GM18870 (cell line): ENCODE measurements at regions not wholly inside any gene's neighbourhood (a gene's known extent, or its start where the extent isn't known, plus 50 kb on each side); places are given as distances from the start of the nearest gene placed in this dataset.

Source experiments
- ATAC-seq: cut with Tn5 transposase; IDR thresholded peaks from one replicate; pipeline ENCODE4 v1.9.1; 2021; ENCODE audit warnings: moderate library complexity; ENCODE audit not compliant: unreplicated experiment

- no peak for ATAC-seq
Observed at GRCh38 chr7:13027321-13027720, 339.9 kb downstream of the ARL4A start.

- ATAC-seq: no peak
Observed at GRCh38 chr7:13028036-13028824, 340.8 kb downstream of the ARL4A start.

DNA sequence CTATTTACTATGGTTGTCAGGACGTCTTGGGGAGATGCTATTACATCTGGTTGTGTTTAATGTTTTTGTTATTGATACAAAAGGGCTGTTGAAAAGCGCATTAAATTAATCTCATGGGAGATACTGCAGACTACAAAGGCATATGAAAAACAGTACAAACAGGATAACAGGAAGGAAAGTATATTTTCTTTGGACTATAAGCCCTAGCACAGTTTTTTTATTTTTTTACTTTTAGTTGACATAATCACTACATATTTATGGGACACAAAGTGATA, 341.3 kb downstream of the ARL4A start:
- no peak for ATAC-seq

GRCh38 chr7:13031468-13031867, 344.0 kb downstream of the ARL4A start:
- no peak for ATAC-seq

DNA sequence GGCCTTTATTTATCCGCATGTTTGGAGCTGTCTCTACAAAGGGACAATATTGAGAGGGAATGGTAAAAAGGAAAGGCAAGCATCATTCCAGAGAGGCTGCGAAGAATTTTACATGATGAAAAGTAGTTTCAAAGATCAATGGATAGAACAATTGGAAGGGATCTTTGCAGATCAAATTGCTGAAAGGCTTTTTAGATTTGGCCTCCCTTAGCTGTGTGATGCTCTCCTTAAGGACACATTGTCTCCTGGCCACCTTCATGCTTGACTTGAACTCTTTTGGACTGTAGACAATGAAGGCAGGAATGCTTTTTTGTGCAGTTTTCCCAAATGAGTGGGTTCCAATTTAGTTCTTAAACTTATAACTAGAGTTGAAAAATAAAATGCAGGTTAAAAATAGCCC, 344.7 kb downstream of the ARL4A start:
- ATAC-seq: no peak

- ATAC-seq: no peak
Observed at GRCh38 chr7:13032576-13032975, 345.1 kb downstream of the ARL4A start.

DNA sequence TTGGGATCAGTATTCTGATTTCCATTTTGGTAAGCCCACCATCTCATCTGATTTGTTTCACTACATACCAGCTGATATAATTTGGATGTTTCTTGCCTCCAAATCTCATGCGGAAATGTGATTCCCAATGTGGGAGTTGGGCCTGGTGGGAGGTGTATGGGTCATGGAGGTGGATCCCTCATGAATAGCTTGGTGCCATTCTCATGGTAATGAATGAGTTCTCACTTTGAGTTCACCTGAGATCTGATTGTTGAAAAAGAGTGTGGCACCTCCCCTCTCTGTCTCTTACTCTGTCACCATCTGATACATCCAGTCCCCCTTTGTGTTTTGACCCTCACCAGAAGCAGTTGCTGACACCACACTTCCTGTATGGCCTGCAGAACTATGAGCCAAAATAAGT, 347.3 kb downstream of the ARL4A start:
- no peak for ATAC-seq

DNA sequence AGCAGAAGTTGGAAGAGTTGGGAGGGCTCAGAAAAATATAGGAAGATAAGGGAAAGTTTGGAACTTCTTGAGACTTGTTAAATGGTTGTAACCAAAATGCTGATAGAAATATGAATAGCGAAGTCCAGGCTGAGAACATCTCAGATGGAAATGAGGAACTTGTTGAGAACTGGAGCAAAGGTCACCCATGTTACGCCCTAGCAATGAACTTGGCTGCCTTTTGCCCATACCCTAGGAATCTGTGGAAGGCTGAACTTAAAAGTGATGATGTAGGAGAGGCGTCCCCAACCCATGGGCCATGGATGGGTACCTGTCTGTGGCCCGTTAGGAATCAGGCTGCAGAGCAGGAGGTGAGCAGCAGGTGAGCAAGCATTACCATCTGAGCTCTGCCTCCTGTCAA, 347.8 kb downstream of the ARL4A start:
- ATAC-seq: no peak

DNA sequence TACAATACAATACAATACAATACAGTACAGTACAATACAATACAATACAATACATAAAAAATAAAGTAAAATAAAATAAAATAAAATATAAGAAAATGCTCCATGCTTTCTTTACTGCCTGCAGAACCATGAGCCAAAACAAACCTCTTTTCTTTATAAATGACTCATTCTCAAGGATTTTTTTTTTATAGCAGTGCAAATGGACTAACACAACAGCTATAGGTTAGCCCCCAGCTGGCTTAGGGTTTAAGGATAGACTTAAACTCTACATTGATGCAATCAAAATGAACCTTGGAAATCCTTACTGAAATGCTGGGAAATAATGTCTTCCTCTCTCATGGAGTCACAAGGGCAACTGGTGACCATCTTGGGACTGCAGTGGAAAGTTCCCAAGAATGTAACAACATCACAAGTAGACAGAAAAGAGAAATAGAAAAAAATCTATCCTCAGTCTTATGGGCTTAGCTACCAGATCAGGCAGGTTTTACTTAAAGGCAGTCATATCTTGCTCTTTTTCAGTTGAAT, 348.9 kb downstream of the ARL4A start:
- no peak for ATAC-seq

GRCh38 chr7:13037216-13037615, 349.8 kb downstream of the ARL4A start:
- ATAC-seq: no peak

- ATAC-seq: no peak
Observed at GRCh38 chr7:13041368-13041988, 354.0 kb downstream of the ARL4A start.

GRCh38 chr7:13042605-13043236, 355.3 kb downstream of the ARL4A start:
- no peak for ATAC-seq

DNA sequence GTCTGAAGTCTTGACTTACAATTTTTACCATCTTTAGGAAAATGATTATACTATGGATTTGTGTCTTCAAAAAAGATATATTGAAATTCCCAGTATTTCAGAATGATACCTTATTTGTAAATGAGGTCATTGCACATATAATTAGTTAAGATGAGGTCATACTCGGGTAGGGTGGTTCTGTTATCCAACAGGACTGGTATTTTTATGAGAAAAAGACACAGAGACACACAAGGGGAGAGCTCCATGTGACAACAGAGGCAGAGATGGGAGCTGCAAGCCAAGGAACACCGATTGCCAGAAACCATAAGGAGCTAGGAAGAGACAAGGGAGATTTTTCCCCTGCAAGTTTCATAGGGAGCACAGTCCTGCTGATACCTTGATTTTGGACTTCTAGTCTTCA, 356.9 kb downstream of the ARL4A start:
- no peak for ATAC-seq

GRCh38 chr7:13047061-13047460, 359.6 kb downstream of the ARL4A start:
- no peak for ATAC-seq

DNA sequence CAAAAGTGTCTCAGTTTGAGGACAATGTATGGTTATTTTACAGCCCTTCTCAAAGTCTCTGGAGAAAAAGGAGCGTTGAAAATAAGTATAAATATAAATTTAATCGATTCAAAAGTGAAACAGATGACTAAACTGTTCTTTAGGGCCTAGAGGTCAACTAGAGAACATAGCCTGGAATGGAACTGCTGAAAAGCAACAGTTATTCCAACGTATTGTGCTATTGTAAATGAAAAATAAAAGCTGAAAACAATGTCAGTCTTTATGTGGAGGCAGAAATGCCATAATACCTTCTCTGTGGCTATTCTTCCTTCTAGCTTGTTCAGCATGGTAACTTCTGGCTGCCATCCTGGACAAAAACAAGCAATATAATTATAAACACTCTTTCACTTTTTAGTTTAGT, 362.5 kb downstream of the ARL4A start:
- ATAC-seq: no peak

DNA sequence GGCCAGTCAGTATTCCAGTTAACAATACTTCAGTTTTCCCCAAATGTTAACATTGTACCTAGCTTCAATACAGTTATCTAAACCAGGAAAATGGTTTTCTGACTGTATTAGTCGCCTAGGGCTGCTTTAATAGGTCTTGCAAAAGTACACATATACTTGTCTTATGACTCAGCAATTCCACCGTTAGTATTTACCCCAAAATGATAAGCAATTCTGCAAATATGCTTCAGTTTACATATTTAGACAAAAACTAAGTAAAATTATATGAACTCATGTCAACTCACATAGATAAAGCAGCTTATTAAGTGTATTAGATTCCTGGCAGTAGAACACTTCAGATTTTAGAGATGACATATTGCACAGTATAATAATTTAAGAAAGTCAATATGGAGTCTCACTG, 363.3 kb downstream of the ARL4A start:
- no peak for ATAC-seq

DNA sequence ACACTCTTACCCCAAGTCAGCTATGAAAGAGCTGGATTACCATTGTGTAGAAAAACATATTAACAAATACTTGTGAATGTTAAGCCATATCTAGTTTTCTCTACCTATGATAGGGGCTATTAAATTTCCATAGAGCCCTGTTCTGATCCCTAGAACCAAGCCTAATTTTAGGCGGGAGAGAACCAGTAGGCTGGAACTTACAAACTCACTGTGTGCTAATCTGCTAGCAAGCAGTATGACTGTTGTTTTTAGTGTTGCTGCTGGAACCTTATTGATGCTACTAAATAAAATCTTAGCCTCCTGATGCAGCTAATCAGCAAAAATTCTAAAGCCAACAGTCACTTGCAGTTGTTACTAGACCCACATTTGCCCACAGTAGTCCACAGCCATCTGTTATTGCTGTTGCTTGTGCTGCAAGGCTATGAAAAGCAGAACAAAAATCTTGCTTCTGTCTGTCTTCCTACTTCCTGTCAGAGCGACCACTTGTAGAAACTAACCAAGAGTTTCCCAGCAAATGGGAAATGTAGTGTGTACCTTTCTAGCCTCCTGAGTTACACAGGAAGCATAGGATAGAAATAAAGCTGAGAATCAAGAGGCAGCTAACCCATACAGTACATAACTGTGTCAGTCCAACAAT, 368.4 kb downstream of the ARL4A start:
- no peak for ATAC-seq

GRCh38 chr7:13057462-13058200, 370.2 kb downstream of the ARL4A start:
- peak; percentile 97 for ATAC-seq

DNA sequence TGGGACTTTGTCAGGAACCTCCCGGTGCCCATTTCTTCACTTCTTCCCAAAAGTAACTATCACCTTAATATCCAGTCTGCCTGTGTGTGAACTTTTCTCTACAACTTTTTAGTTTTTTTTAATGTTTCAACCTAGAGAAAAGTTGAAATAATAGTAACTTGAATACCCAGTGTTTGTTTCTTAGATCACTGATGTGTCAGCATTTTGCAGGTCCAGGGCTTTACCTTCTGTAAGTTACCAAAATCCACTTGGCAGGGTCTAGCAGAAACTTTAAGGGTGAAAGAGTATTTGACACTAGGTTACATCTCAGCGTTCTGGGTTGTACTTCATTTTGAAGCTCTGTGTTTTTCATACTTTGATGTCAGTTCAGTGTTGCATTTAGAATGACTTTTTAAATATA, 372.7 kb downstream of the ARL4A start:
- ATAC-seq: no peak

GRCh38 chr7:13061115-13061514, 373.7 kb downstream of the ARL4A start:
- ATAC-seq: no peak

- no peak for ATAC-seq
Observed at GRCh38 chr7:13062631-13063030, 375.2 kb downstream of the ARL4A start.
